PC-3 (cell line): ENCODE measurements at regions not wholly inside any gene's neighbourhood (a gene's known extent, or its start where the extent isn't known, plus 50 kb on each side); places are given as distances from the start of the nearest gene placed in this dataset.

Experiments
- ATAC-seq: fragments of 200-7000 bp; cut with Tn5 transposase; 2 replicates; pipeline ENCODE4 v1.9.1; 2020; ENCODE audit warnings: mild to moderate bottlenecking, moderate library complexity
- BruUV-seq: library from RNA; stranded (reverse); fragments of 400-500 nt; replicated peaks from 2 replicates; lab custom pipeline; 2021; lab: Mats Ljungman, UMichigan
- CTCF ChIA-PET: fragments of 300-600 bp; sonication (Branson Sonifier 250); formaldehyde crosslinking; loops from one replicate; lab custom pipeline; 2022; ENCODE audit warnings: antibody characterized with exemption; lab: Charles Lee
- POLR2A ChIA-PET: fragments of 300-600 bp; sonication (Branson Sonifier 250); formaldehyde crosslinking; loops from one replicate; lab custom pipeline; 2022; ENCODE audit warnings: antibody characterized with exemption; ENCODE audit not compliant: unreplicated experiment; lab: Charles Lee
- DNase-seq: peaks from one replicate; pipeline ENCODE4 v3.0.0-alpha.2; 2015
- H2AFZ ChIP-seq: fragments of 300-600 bp; sonication (generic); 2 replicates; pipeline ENCODE4 v1.6.0; 2016; ENCODE audit warnings: antibody characterized with exemption, low read length
- H3F3A ChIP-seq: fragments of 300-600 bp; sonication (generic); one replicate; pipeline ENCODE4 v1.6.0; 2017; ENCODE audit warnings: antibody characterized with exemption, low read length, control low read depth, mild to moderate bottlenecking; ENCODE audit not compliant: unreplicated experiment
- H3K27ac ChIP-seq: fragments of 300-600 bp; sonication (generic); 2 replicates; pipeline ENCODE4 v1.5.1; 2016; ENCODE audit warnings: mild to moderate bottlenecking, low read length
- H3K27me3 ChIP-seq: fragments of 300-600 bp; sonication (generic); 2 replicates; pipeline ENCODE4 v1.6.1; 2016; ENCODE audit warnings: low read length, mixed read lengths
- H3K36me3 ChIP-seq: fragments of 300-600 bp; sonication (generic); 2 replicates; pipeline ENCODE4 v1.6.1; 2016; ENCODE audit warnings: low read depth, mixed run types, low read length, mixed read lengths
- H3K4me1 ChIP-seq: fragments of 300-600 bp; sonication (generic); 2 replicates; pipeline ENCODE4 v1.5.1; 2016; ENCODE audit warnings: low read length; ENCODE audit not compliant: insufficient read depth
- H3K4me2 ChIP-seq: fragments of 300-600 bp; sonication (generic); 2 replicates; pipeline ENCODE4 v1.6.0; 2016; ENCODE audit warnings: low read length
- H3K4me3 ChIP-seq: fragments of 300-600 bp; sonication (generic); 2 replicates; pipeline ENCODE4 v1.5.1; 2016; ENCODE audit warnings: mild to moderate bottlenecking, low read length, mixed read lengths
- H3K79me2 ChIP-seq: fragments of 300-600 bp; sonication (generic); 2 replicates; pipeline ENCODE4 v1.6.1; 2017; ENCODE audit warnings: low read length, mixed read lengths
- H3K9ac ChIP-seq: fragments of 300-600 bp; sonication (generic); 2 replicates; pipeline ENCODE4 v1.6.0; 2016; ENCODE audit warnings: mild to moderate bottlenecking, low read length
- H3K9me2 ChIP-seq: fragments of 300-600 bp; sonication (generic); replicated peaks from 2 replicates; pipeline ENCODE4 v1.6.1; 2016; ENCODE audit warnings: mixed run types, low read length, mixed read lengths
- H3K9me3 ChIP-seq: fragments of 300-600 bp; sonication (generic); 2 replicates; pipeline ENCODE4 v1.6.1; 2016; ENCODE audit warnings: low read length, mixed read lengths
- H4K20me1 ChIP-seq: fragments of 300-600 bp; sonication (generic); 2 replicates; pipeline ENCODE4 v1.6.1; 2016; ENCODE audit warnings: low read length, mixed read lengths
- EZH2 ChIP-seq: fragments of 300-600 bp; sonication (generic); IDR thresholded peaks from one replicate; pipeline ENCODE4 v1.6.1; 2017; ENCODE audit warnings: antibody characterized with exemption, mild to moderate bottlenecking, low read length; ENCODE audit not compliant: unreplicated experiment
- EZH2phosphoT487 ChIP-seq: fragments of 300-600 bp; sonication (generic); IDR thresholded peaks from 2 replicates; pipeline ENCODE4 v1.6.1; 2018; ENCODE audit warnings: mild to moderate bottlenecking, antibody characterized with exemption, low read length, borderline replicate concordance
- intact Hi-C: fragments of 100-400 bp; cut with micrococcal nuclease; formaldehyde crosslinking; loops from 2 replicates; pipeline ENCODE4 v1.9.0; 2023
- TF ChIP-seq, protein P1 (sequence below): fragments of 300-600 bp; sonication (generic); conservative IDR thresholded peaks from 2 replicates; pipeline ENCODE4 v1.5.1; 2017; ENCODE audit warnings: antibody characterized with exemption, low read depth, mild to moderate bottlenecking, low read length

DNA sequence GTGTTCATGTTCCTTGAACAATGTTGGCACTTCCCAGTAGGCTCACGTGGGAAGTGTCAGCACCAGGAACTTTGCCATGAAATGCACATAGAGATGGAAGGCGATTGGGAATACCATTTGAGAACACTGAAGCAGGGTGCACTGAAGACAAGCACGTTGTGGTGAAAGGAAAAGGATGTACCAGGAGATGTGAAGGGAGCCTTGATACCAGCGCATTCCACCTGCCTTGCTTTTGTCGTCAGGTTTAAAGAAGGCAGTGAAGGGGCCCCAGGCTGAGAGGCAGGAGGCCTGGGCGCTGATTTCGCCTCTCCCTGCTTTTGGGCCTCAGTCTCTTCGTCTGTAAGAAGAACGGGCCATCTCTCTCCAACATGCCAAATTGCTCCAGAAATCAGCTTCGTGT is 194.5 kb upstream of the HES1 start:
- CTCF ChIA-PET = no interaction called here
- Histone ChIP-seq H3K27me3 (no peaks in the 10 kb centered on the region), H3K9me3 (no peaks in the 10 kb centered on the region)

DNA sequence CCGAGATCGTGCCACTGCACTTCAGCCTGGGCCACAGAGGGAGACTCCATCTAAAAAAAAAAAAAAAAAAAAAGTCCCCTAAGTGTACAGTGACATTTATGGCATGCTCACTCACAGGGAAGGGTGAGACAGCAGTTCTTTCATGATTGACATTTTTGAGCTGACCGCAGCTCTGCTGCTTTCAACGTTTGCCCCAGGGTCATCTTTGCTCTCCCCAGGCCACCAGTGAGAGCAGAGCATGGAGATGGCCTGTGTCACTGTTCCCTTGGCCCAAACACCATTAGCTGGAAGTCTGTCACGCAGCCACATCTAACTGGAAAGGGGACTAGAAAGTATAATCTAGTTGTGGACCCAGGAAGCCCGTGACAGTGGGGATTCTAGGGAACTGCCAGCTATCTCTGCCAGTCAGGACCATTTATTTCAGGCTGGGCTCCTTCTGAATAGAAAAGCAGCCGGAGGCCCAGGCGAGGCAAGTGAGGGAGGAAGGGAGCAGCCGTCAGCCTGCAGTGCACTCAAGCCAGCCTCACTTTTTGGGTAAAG is 193.4 kb upstream of the HES1 start:
- H3K27ac ChIP-seq = no peak overlapping the region
- no peaks in the 10 kb centered on the region for H3F3A ChIP-seq
- no peaks in the 10 kb centered on the region for H3K9me3 ChIP-seq
- POLR2A ChIA-PET = no interaction called here
- no peaks in the 10 kb centered on the region for H3K27me3 ChIP-seq
- BruUV-seq = no TSS peak
- no peaks in the 10 kb centered on the region for H3K9me2 ChIP-seq
- H3K4me1 ChIP-seq = peaks cover 13% of the 10 kb centered on the region
- DNase-seq = no peak
- intact Hi-C loops = no loop called here
- no peak overlapping the region for H2AFZ ChIP-seq
- no peaks in the 10 kb centered on the region for H3K79me2 ChIP-seq
- TF ChIP-seq EZH2 = no peak
- CTCF ChIA-PET = no interaction called here
- H4K20me1 ChIP-seq = no peaks in the 10 kb centered on the region
- ATAC-seq = no peak
- no peak overlapping the region for H3K4me2 ChIP-seq
- no peak overlapping the region for H3K9ac ChIP-seq
- H3K36me3 ChIP-seq = no peaks in the 10 kb centered on the region
- no peak overlapping the region for H3K4me3 ChIP-seq

More for the DNA sequence above, 194.5 kb upstream of the HES1 start:
- no peaks in the 10 kb centered on the region for H3K9me2 ChIP-seq
- POLR2A ChIA-PET = no interaction called here
- ATAC-seq (no peak), DNase-seq (no peak)
- no peaks in the 10 kb centered on the region for H3K36me3 ChIP-seq
- no peak overlapping the region for H3K4me2 ChIP-seq
- H3K4me1 ChIP-seq = peaks cover 2% of the 10 kb centered on the region
- H3K9ac ChIP-seq = no peak overlapping the region
- no peaks in the 10 kb centered on the region for H3F3A ChIP-seq
- H4K20me1 ChIP-seq = no peaks in the 10 kb centered on the region
- H3K4me3 ChIP-seq = no peak overlapping the region
- BruUV-seq = no TSS peak
- no peak overlapping the region for H2AFZ ChIP-seq
- TF ChIP-seq, protein P1, sequence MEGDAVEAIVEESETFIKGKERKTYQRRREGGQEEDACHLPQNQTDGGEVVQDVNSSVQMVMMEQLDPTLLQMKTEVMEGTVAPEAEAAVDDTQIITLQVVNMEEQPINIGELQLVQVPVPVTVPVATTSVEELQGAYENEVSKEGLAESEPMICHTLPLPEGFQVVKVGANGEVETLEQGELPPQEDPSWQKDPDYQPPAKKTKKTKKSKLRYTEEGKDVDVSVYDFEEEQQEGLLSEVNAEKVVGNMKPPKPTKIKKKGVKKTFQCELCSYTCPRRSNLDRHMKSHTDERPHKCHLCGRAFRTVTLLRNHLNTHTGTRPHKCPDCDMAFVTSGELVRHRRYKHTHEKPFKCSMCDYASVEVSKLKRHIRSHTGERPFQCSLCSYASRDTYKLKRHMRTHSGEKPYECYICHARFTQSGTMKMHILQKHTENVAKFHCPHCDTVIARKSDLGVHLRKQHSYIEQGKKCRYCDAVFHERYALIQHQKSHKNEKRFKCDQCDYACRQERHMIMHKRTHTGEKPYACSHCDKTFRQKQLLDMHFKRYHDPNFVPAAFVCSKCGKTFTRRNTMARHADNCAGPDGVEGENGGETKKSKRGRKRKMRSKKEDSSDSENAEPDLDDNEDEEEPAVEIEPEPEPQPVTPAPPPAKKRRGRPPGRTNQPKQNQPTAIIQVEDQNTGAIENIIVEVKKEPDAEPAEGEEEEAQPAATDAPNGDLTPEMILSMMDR = no peak
- TF ChIP-seq EZH2 (no peak), EZH2phosphoT487 (no peak)
- no peaks in the 10 kb centered on the region for H3K79me2 ChIP-seq
- intact Hi-C loops = no loop called here
- no peak overlapping the region for H3K27ac ChIP-seq

DNA sequence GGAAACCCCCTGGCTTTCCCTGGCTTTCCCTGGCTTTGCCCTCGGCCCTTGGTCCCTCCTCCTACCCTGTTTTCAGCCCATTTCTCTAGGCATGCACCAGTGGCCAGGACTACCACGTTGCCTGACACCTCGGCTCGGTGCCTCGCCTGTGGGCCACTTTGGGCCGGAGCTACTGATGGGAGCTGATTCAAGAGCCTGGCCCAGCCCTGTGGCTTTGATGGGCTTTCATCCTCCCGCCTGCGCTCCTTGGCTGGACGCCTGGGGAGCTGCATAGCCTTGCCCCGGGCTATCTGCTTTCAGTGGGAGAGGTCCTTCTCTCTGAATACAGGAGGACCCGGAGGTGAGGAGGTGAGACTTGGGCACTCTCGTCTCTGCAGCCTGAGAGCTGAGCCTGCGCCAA is 192.7 kb upstream of the HES1 start:
- Histone ChIP-seq H3K9ac (no peak overlapping the region), H3K27me3 (no peaks in the 10 kb centered on the region), H4K20me1 (no peaks in the 10 kb centered on the region), H3K36me3 (no peaks in the 10 kb centered on the region), H3K4me3 (no peak overlapping the region), H2AFZ (no peak overlapping the region), H3K9me3 (no peaks in the 10 kb centered on the region), H3K4me1 (peaks cover 17% of the 10 kb centered on the region), H3K9me2 (no peaks in the 10 kb centered on the region), H3K79me2 (no peaks in the 10 kb centered on the region), H3K27ac (no peak overlapping the region), H3F3A (no peaks in the 10 kb centered on the region), H3K4me2 (no peak overlapping the region)
- POLR2A ChIA-PET = no interaction called here
- BruUV-seq = no TSS peak
- DNase-seq = no peak
- CTCF ChIA-PET = no interaction called here
- no peak for TF ChIP-seq EZH2
- TF ChIP-seq EZH2phosphoT487 = no peak
- TF ChIP-seq, protein P1 = no peak
- no peak for ATAC-seq
- intact Hi-C loops = no loop called here
